H1 (cell line): ENCODE measurements at regions not wholly inside any gene's neighbourhood (a gene's known extent, or its start where the extent isn't known, plus 50 kb on each side); places are given as distances from the start of the nearest gene placed in this dataset.

Source experiments
- CTCF ChIA-PET: fragments of 300-600 bp; sonication (Branson Sonifier 250); formaldehyde crosslinking; loops from one replicate; lab custom pipeline; 2021; ENCODE audit not compliant: partially characterized antibody; lab: Charles Lee
- POLR2A ChIA-PET: fragments of 300-600 bp; sonication (Branson Sonifier 250); formaldehyde crosslinking; loops from one replicate; lab custom pipeline; 2021; ENCODE audit warnings: inconsistent platforms; ENCODE audit not compliant: partially characterized antibody; lab: Charles Lee
- DNase-seq, 2 experiments: peaks; one replicate each; pipeline versions ENCODE4 v3.0.0 to v3.0.0-alpha.2; 2010 to 2022; ENCODE audit warnings: low spot score in 2 of 2, low read depth in 1 of 2, mixed read lengths in 1 of 2
- FAIRE-seq: peaks from 2 replicates; lab custom pipeline; 2011; peaks lifted over from hg19 to GRCh38; lab: Jason Lieb, UNC
- H2AFZ ChIP-seq: 2 replicates; pipeline ENCODE4 v1.8.1; 2012; ENCODE audit warnings: low read length, inconsistent platforms
- H2AK5ac ChIP-seq: 2 replicates; pipeline ENCODE4 v1.6.1; 2013; ENCODE audit warnings: low read depth, low read length
- H2BK120ac ChIP-seq: replicated peaks from 2 replicates; pipeline ENCODE3; 2013; ENCODE audit warnings: low read depth, low read length, inconsistent platforms
- H2BK12ac ChIP-seq: 2 replicates; pipeline ENCODE4 v1.6.1; 2013; ENCODE audit warnings: low read depth, low read length
- H2BK15ac ChIP-seq: 2 replicates; pipeline ENCODE4 v1.6.1; 2013; ENCODE audit warnings: low read length
- H2BK20ac ChIP-seq: 2 replicates; pipeline ENCODE4 v1.6.1; 2013; ENCODE audit warnings: low read length
- H2BK5ac ChIP-seq: 2 replicates; pipeline ENCODE4 v1.6.1; 2013; ENCODE audit warnings: low read depth, low read length
- H3K14ac ChIP-seq: 2 replicates; pipeline ENCODE4 v1.6.1; 2013; ENCODE audit warnings: inconsistent platforms; ENCODE audit not compliant: insufficient read length
- H3K18ac ChIP-seq: 2 replicates; pipeline ENCODE4 v1.6.1; 2013; ENCODE audit warnings: low read length; ENCODE audit errors: extremely low read depth
- H3K23ac ChIP-seq: 2 replicates; pipeline ENCODE4 v1.6.1; 2013; ENCODE audit warnings: inconsistent platforms; ENCODE audit not compliant: insufficient read length
- H3K23me2 ChIP-seq: 2 replicates; pipeline ENCODE4 v1.6.1; 2013; ENCODE audit warnings: low read depth, low read length
- H3K27ac ChIP-seq: 2 replicates; pipeline ENCODE4 v1.6.1; 2011; ENCODE audit warnings: low read depth, low read length, inconsistent platforms
- H3K27me3 ChIP-seq, 4 experiments: replicated peaks in 1 of 4; 1 replicate in 1 of 4; 2 replicates in 3 of 4; pipeline versions ENCODE4 v1.6.1 to v1.8.1; 2011 to 2013; ENCODE audit warnings: low read length in 3 of 4, mild to moderate bottlenecking in 3 of 4, inconsistent platforms in 2 of 4, mixed read lengths in 2 of 4, moderate library complexity in 1 of 4; ENCODE audit not compliant: control insufficient read depth in 3 of 4, insufficient read depth in 3 of 4; ENCODE audit errors: extremely low read depth in 1 of 4
- H3K36me3 ChIP-seq, 4 experiments: 2 replicates each; pipeline versions ENCODE4 v1.6.1 to v1.8.1; 2011 to 2013; ENCODE audit warnings: mild to moderate bottlenecking in 4 of 4, low read length in 3 of 4, moderate library complexity in 2 of 4, control low read depth in 1 of 4, inconsistent platforms in 1 of 4; ENCODE audit not compliant: insufficient read depth in 4 of 4, control insufficient read depth in 2 of 4
- H3K4ac ChIP-seq: replicated peaks from 2 replicates; pipeline ENCODE3; 2013; ENCODE audit warnings: low read length, low read depth, mixed read lengths, inconsistent platforms; ENCODE audit not compliant: insufficient read length
- H3K4me1 ChIP-seq, 4 experiments: replicated peaks in 1 of 4; 1 replicate in 1 of 4; 2 replicates in 3 of 4; pipeline versions ENCODE4 v1.6.1 to v1.8.1; 2011 to 2013; ENCODE audit warnings: low read length in 3 of 4, inconsistent platforms in 2 of 4, mixed read lengths in 1 of 4; ENCODE audit not compliant: insufficient read depth in 4 of 4, control insufficient read depth in 3 of 4
- H3K4me2 ChIP-seq, 2 experiments: 2 replicates each; pipeline versions ENCODE4 v1.6.1 to v1.8.1; 2011 to 2013; ENCODE audit warnings: low read depth in 2 of 2, low read length in 2 of 2, control low read depth in 1 of 2, inconsistent platforms in 1 of 2, mild to moderate bottlenecking in 1 of 2; ENCODE audit not compliant: insufficient read depth in 1 of 2
- H3K4me3 ChIP-seq, 4 experiments: fragments of 200-600, 300-600 bp in 1 of 4; sonication (generic), shearing (Covaris generic), sonication (Bioruptor Twin) in 1 of 4; 2 replicates each; pipeline versions ENCODE4 v1.5.1 to v1.8.1; 2011 to 2016; ENCODE audit warnings: low read length in 4 of 4, low read depth in 3 of 4, control low read depth in 2 of 4, inconsistent platforms in 2 of 4, mild to moderate bottlenecking in 2 of 4, mixed read lengths in 1 of 4, moderate library complexity in 1 of 4; ENCODE audit not compliant: insufficient read depth in 2 of 4; ENCODE audit errors: extremely low read depth in 1 of 4
- H3K56ac ChIP-seq: replicated peaks from 2 replicates; pipeline ENCODE3; 2013; ENCODE audit warnings: low read depth, mild to moderate bottlenecking, mixed read lengths, low read length, inconsistent platforms; ENCODE audit not compliant: insufficient read length
- H3K79me1 ChIP-seq: 2 replicates; pipeline ENCODE4 v1.6.1; 2013; ENCODE audit warnings: low read depth, low read length, control low read depth
- H3K79me2 ChIP-seq, 2 experiments: 2 replicates each; pipeline versions ENCODE4 v1.6.1 to v1.8.1; 2012 to 2013; ENCODE audit warnings: low read length in 2 of 2, mild to moderate bottlenecking in 2 of 2, inconsistent platforms in 1 of 2; ENCODE audit not compliant: insufficient read depth in 2 of 2, control insufficient read depth in 1 of 2
- H3K9ac ChIP-seq, 4 experiments: replicated peaks in 1 of 4; 1 replicate in 1 of 4; 2 replicates in 3 of 4; pipeline versions ENCODE4 v1.6.1 to v1.8.1; 2011 to 2013; ENCODE audit warnings: low read depth in 3 of 4, low read length in 3 of 4, control low read depth in 2 of 4, mild to moderate bottlenecking in 2 of 4, moderate library complexity in 2 of 4, inconsistent platforms in 1 of 4; ENCODE audit errors: extremely low read depth in 1 of 4
- H3K9me3 ChIP-seq, 2 experiments: 2 replicates each; pipeline versions ENCODE4 v1.6.1 to v1.8.1; 2012 to 2013; ENCODE audit warnings: mild to moderate bottlenecking in 2 of 2, moderate library complexity in 2 of 2, control low read depth in 1 of 2, inconsistent platforms in 1 of 2, low read depth in 1 of 2, low read length in 1 of 2, mixed read lengths in 1 of 2; ENCODE audit not compliant: insufficient read depth in 2 of 2
- H4K20me1 ChIP-seq, 2 experiments: replicated peaks in 1 of 2; 2 replicates each; pipeline versions ENCODE3 to v1.8.1; 2011 to 2013; ENCODE audit warnings: inconsistent platforms in 2 of 2, low read length in 2 of 2, mild to moderate bottlenecking in 1 of 2; ENCODE audit not compliant: insufficient read depth in 2 of 2, control insufficient read depth in 1 of 2
- H4K5ac ChIP-seq: 2 replicates; pipeline ENCODE4 v1.6.1; 2013; ENCODE audit warnings: low read length, low read depth, mixed read lengths, inconsistent platforms; ENCODE audit not compliant: insufficient read length
- H4K8ac ChIP-seq: 2 replicates; pipeline ENCODE4 v1.8.0; 2013; ENCODE audit warnings: mild to moderate bottlenecking, moderate library complexity, low read length, inconsistent platforms; ENCODE audit not compliant: insufficient read depth; ENCODE audit errors: extremely low read depth
- H4K91ac ChIP-seq: replicated peaks from 2 replicates; pipeline ENCODE3; 2013; ENCODE audit warnings: low read length, mixed read lengths, inconsistent platforms; ENCODE audit not compliant: insufficient read length
- ATF2 ChIP-seq: IDR thresholded peaks from 2 replicates; pipeline ENCODE4 v1.6.1; 2012; ENCODE audit warnings: low read length, inconsistent platforms
- EP300 ChIP-seq, 2 experiments: IDR thresholded peaks; 1 replicate in 1 of 2; 2 replicates in 1 of 2; pipeline ENCODE4 v1.6.1; 2011 to 2012; ENCODE audit warnings: low read depth in 2 of 2, low read length in 2 of 2, mild to moderate bottlenecking in 2 of 2, borderline replicate concordance in 1 of 2, inconsistent platforms in 1 of 2, moderate library complexity in 1 of 2
- SIN3A ChIP-seq, 2 experiments: IDR thresholded peaks in 1 of 2; conservative IDR thresholded peaks in 1 of 2; 2 replicates each; pipeline ENCODE4 v1.6.1; 2011 to 2012; ENCODE audit warnings: low read length in 2 of 2, improper control_type of control experiment in 1 of 2, low read depth in 1 of 2, mild to moderate bottlenecking in 1 of 2
- SP2 ChIP-seq: IDR thresholded peaks from 2 replicates; pipeline ENCODE4 v1.6.1; 2012; ENCODE audit warnings: mild to moderate bottlenecking, low read length, inconsistent platforms
- SP4 ChIP-seq: IDR thresholded peaks from 2 replicates; pipeline ENCODE4 v1.6.1; 2012; ENCODE audit warnings: low read length, inconsistent platforms
- SRF ChIP-seq: IDR thresholded peaks from 2 replicates; pipeline ENCODE4 v1.6.1; 2011; ENCODE audit warnings: mild to moderate bottlenecking, low read depth, low read length, moderate library complexity
- TAF1 ChIP-seq: IDR thresholded peaks from 2 replicates; pipeline ENCODE4 v1.6.1; 2011; ENCODE audit warnings: mild to moderate bottlenecking, low read depth, low read length
- TAF7 ChIP-seq: optimal IDR thresholded peaks from 2 replicates; pipeline ENCODE3; 2011; ENCODE audit warnings: low read depth, mild to moderate bottlenecking, inconsistent platforms, low read length, moderate library complexity, borderline replicate concordance
- TCF12 ChIP-seq: IDR thresholded peaks from 2 replicates; pipeline ENCODE4 v1.6.1; 2011; ENCODE audit warnings: low read depth, mild to moderate bottlenecking, low read length
- USF2 ChIP-seq: IDR thresholded peaks from 2 replicates; pipeline ENCODE4 v1.6.1; 2011; ENCODE audit warnings: low read length, improper control_type of control experiment
- WGBS, 2 experiments: shearing (Covaris generic) in 1 of 2; methylation state at CpG; one replicate each; pipeline versions ENCODE4 v1.1.6 to v1.1.7; 2013 to 2015; ENCODE audit warnings: low lambda C conversion rate in 2 of 2, mixed read lengths in 2 of 2, inconsistent platforms in 1 of 2, low coverage in 1 of 2, missing lambda C conversion rate in 1 of 2; ENCODE audit not compliant: insufficient replicate concordance in 2 of 2, insufficient coverage in 1 of 2, insufficient read length in 1 of 2; ENCODE audit errors: extremely low coverage in 1 of 2, missing lambda C conversion rate in 1 of 2; 5-methylcytosine and 5-hydroxymethylcytosine counted together

GRCh38 chr22:46077669-46078099, 72.6 kb upstream of the PPARA start:
- peak overlapping the region; percentile 14 to 26; a peak in 1 of 4 replicates for H3K4me2 ChIP-seq
- H4K91ac ChIP-seq, result peak overlapping the region; percentile 38
- no peak overlapping the region for H3K14ac ChIP-seq
- no peaks in the 10 kb centered on the region for H3K36me3 ChIP-seq
- H3K4me1 ChIP-seq, result peaks cover 0 to 59% (median 41%) of the 10 kb centered on the region in 4 experiments; a peak in 6 of 7 replicates
- H3K4ac ChIP-seq, result no peak overlapping the region
- peak overlapping the region; percentile 64; the same call in 1 of the 2 replicates for H2BK5ac ChIP-seq
- H3K56ac ChIP-seq, result no peak overlapping the region
- ChIA-PET POLR2A (interaction anchor here (0.9 to 1.0 kb wide), 3 partner anchors 11 to 69 kb away, joined by 3 to 4 read pairs (median 3); no protein-coding TSS in a partner anchor), CTCF (interaction anchor here (0.5 to 2.8 kb wide), 7 partner anchors 11 to 82 kb away, joined by 3 to 15 read pairs (median 5); no protein-coding TSS in a partner anchor)
- no peak overlapping the region for H2AFZ ChIP-seq
- peak overlapping the region; percentile 38; the same call in 1 of the 2 replicates for H3K18ac ChIP-seq
- peaks cover 0 to 1% of the 10 kb centered on the region in 2 experiments for H4K20me1 ChIP-seq
- DNase-seq (no peak), FAIRE-seq (no peak)
- peak overlapping the region; percentile 5 for H2BK120ac ChIP-seq
- no peak overlapping the region for H3K27ac ChIP-seq
- WGBS, 2 experiments, result 55% methylated on average over 12 of the region's 12 CpGs; no CpG with 5 or more reads in 1 of the 2 experiments
- H2BK15ac ChIP-seq, result no peak overlapping the region
- H4K8ac ChIP-seq, result no peak overlapping the region
- H3K79me2 ChIP-seq, result peaks cover 0 to 78% of the 10 kb centered on the region in 2 experiments; a peak in 3 of 4 replicates
- H3K27me3 ChIP-seq, result peaks cover 3 to 14% (median 9%) of the 10 kb centered on the region in 4 experiments
- H3K79me1 ChIP-seq, result peaks cover 17% of the 10 kb centered on the region
- peak overlapping the region in 1 of 4 experiments; percentile 22; a peak in 1 of 8 replicates for H3K4me3 ChIP-seq
- no peak overlapping the region for H2AK5ac ChIP-seq
- H3K9ac ChIP-seq, result no peak overlapping the region
- H3K23ac ChIP-seq, result no peak overlapping the region
- H2BK20ac ChIP-seq, result peak overlapping the region; percentile 21; the same call in 1 of the 2 replicates
- H2BK12ac ChIP-seq, result no peak overlapping the region
- H4K5ac ChIP-seq, result no peak overlapping the region
- no peaks in the 10 kb centered on the region for H3K9me3 ChIP-seq
- no peaks in the 10 kb centered on the region for H3K23me2 ChIP-seq
- TF ChIP-seq USF2 (no peak), TAF1 (no peak), EP300 (IDR thresholded peaks at IDR 0.05; ENCODE audit: borderline replicate concordance in 1 of 2, low read depth in 2 of 2, low read length in 2 of 2) (no peak), SP4 (no peak), TAF7 (no peak), ATF2 (no peak), SRF (no peak), TCF12 (no peak), SIN3A (conservative IDR thresholded peaks at IDR 0.05 in 1 of 2, IDR thresholded peaks at IDR 0.05 in 1 of 2; ENCODE audit: low read depth in 1 of 2, low read length in 2 of 2) (no peak), SP2 (no peak)
